ENCODE measurements at regions not wholly inside any gene's neighbourhood (a gene's known extent, or its start where the extent isn't known, plus 50 kb on each side); places are given as distances from the start of the nearest gene placed in this dataset.
"Not testable (repeated sequence)": the region's sequence is repeated elsewhere in the genome, so short reads cannot be mapped to it uniquely, and the experiment has no call there.

DNA sequence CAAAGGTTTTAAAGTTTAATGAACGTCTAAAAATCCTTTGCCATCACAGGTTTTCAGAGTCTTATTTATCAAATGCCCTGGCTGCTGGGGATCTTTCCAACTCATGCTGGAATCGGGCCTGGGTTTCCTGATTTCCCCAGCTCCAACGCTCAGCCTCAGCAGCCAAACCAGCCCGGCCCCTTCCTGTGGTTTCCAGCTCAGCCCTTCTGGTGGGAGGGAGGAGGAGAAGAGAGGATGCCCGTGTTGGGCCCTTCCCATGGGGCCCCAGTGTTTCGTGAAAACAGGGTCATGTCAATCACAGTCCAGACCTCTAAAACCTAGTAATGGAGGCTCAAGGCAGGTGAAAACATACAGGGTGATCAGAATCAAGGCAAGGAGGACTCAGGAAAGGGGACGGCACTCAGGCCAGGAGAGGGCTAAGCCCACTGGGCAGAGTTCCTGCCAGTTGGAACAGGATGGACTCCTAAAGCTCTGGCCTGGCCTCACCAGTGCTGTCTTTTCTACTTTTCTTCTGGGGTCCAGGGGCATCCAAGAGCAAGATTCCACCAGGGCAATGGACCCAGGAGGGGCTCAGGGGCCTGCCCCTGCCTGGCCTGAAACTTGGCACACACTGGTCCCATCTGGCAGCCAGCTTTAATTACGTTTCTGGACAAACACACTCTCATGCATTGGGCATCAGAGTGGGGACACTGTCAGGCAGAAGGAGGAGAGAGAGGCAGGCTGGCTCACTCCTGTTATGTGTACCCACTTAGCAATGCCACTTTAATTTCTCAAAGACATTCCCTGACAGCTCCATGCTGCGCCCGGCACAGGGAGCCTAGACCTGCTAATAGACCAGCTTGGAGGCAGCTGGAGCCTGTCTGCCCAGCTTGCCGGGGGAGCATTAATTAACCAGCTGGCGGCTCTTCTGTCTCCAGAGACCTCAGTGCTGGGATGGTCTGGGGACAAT lies 194.6 kb downstream of the FAM43A start:
- H3K27ac Mint-ChIP-seq = no peak overlapping the region

DNA sequence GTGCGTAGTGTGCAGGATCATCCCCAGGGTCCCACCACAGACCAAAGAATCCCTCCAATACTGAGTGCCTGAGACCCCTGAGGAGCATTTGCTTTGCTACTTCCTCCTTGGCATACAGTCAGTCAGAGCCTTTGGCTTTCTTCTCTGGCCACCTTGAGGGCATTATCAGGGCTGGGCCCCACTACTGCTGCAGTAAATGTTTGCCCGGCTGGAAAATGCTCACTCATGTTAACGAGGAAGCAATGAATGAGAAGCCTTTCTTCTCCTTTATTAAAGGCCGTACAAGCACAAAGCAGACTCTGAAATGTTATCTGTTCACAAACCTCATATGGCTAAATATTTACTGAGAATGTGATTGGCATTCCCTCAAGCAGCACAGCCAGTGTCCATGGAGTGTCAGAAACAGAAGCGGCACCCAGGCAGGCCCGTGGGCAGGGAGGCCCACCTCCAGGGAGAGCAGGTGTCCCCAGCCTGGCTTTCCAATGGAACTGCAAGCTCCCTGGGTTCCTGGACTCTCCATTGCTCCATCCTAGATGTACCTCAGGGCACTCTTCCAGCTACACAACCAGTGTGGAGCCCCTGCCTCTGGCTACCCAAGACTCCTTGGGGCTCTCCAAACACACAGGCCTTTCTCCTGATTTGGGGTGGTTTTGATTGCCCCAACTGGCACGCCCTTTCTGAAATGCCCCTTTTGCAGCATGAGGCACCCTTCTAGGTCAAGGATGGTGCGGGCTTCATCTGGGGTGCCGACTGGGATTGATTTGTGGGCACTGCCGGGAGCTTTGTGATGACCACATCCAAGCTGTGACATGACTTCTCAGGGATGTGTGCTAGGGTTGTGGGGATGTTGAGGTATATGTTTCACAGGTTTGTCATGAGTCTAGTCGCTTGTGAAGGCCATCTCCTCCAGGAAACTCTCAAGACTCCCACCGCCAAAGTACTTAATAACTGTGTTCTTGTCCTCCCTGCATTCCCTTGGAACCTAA lies 195.6 kb downstream of the FAM43A start:
- no peak overlapping the region for H3K4me3 Mint-ChIP-seq
- peaks cover 8% of the 10 kb centered on the region for H3K9me3 Mint-ChIP-seq
- peaks cover 18% of the 10 kb centered on the region for H3K27me3 Mint-ChIP-seq
- peaks cover 9% of the 10 kb centered on the region for H3K36me3 Mint-ChIP-seq (ENCODE audit: low read depth)
- H3K27ac Mint-ChIP-seq = no peak overlapping the region
- H3K4me1 Mint-ChIP-seq (ENCODE audit: low read depth) = peaks cover 15% of the 10 kb centered on the region

More for the DNA sequence above, 194.6 kb downstream of the FAM43A start:
- H3K27me3 Mint-ChIP-seq = peaks cover 18% of the 10 kb centered on the region
- peaks cover 15% of the 10 kb centered on the region for H3K4me1 Mint-ChIP-seq (ENCODE audit: low read depth)
- H3K9me3 Mint-ChIP-seq = peaks cover 8% of the 10 kb centered on the region
- H3K4me3 Mint-ChIP-seq = no peak overlapping the region
- H3K36me3 Mint-ChIP-seq (ENCODE audit: low read depth) = peaks cover 9% of the 10 kb centered on the region

- peaks cover 9% of the 10 kb centered on the region for H3K36me3 Mint-ChIP-seq (ENCODE audit: low read depth)
- H3K4me3 Mint-ChIP-seq = no peak overlapping the region
- no peak overlapping the region for H3K27ac Mint-ChIP-seq
- H3K4me1 Mint-ChIP-seq (ENCODE audit: low read depth) = peaks cover 8% of the 10 kb centered on the region
- H3K27me3 Mint-ChIP-seq = peaks cover 12% of the 10 kb centered on the region
- H3K9me3 Mint-ChIP-seq = peaks cover 17% of the 10 kb centered on the region
These were observed 199.1 kb downstream of the FAM43A start for GRCh38 chr3:194884649-194885315.

DNA sequence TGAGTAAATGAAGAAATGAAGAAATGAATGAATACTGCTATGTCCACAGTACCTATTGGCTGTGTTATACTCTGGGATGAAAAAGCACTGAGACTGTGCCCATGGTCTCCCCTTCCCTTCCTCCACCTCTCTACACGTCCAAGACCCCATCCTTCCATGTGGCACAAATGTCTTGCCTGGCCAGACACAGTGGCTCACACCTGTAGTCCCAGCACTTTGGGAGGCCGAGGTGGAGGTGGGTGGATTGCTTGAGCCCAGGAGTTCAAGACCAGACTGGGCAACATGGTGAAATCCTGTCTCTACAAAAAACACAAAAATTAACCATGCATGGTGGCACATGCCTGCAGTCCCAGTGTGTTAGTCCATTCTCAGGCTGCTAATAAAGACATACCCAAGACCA lies 200.1 kb downstream of the FAM43A start:
- H3K36me3 Mint-ChIP-seq (ENCODE audit: low read depth) = peaks cover 9% of the 10 kb centered on the region
- H3K27me3 Mint-ChIP-seq = peaks cover 12% of the 10 kb centered on the region
- peaks cover 17% of the 10 kb centered on the region for H3K9me3 Mint-ChIP-seq
- H3K4me3 Mint-ChIP-seq = no peak overlapping the region
- no peak overlapping the region for H3K27ac Mint-ChIP-seq
- H3K4me1 Mint-ChIP-seq (ENCODE audit: low read depth) = no peaks in the 10 kb centered on the region

DNA sequence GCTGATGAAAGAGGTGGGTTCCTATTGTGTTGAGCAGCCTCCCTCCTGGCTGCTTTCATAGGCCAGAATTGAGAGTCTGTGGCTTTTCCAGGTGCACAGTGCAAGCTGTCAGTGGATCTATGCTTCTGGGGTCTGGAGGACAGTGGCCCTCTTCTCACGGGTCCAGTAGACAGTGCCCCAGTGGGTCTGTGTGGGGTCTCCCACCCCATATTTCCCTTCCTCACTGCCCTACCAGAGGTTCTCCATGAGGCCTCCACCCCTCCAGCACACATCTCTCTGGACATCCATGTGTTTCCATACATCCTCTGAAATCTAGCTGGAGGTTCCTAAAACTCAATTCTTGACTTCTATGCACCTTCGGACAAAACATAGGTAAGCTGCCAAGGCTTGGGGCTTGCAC lies 201.2 kb downstream of the FAM43A start:
- Mint-ChIP-seq H3K27ac (no peak overlapping the region), H3K4me1 (ENCODE audit: low read depth) (no peaks in the 10 kb centered on the region), H3K4me3 (no peak overlapping the region), H3K36me3 (ENCODE audit: low read depth) (peaks cover 9% of the 10 kb centered on the region), H3K27me3 (peaks cover 12% of the 10 kb centered on the region), H3K9me3 (peaks cover 17% of the 10 kb centered on the region)

GRCh38 chr3:194888062-194888461 lies 202.4 kb downstream of the FAM43A start:
- peaks cover 12% of the 10 kb centered on the region for H3K27me3 Mint-ChIP-seq
- H3K27ac Mint-ChIP-seq; H3K4me1 Mint-ChIP-seq (ENCODE audit: low read depth); H3K4me3 Mint-ChIP-seq; H3K36me3 Mint-ChIP-seq (ENCODE audit: low read depth): not testable (repeated sequence)
- H3K9me3 Mint-ChIP-seq = peaks cover 21% of the 10 kb centered on the region

DNA sequence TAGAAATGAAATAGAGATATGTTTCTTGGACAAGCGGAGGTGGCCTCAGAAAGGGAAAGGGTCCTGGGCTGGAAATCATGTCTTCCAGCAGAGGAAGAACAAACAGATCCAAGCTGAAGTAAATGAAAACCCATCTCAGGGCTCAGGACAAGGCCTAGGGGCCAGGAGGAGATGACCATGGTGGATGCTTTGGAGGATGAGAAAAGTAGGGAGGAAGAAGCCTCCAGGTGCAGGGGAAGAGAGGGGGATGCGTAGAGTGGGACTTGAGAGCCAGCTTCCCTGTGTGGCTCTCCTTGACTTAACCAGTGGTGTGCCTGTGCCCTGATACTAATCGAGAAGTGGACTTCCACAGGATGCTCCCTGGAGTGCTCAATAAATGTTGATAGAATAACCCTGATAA lies 203.2 kb downstream of the FAM43A start:
- H3K4me1 Mint-ChIP-seq (ENCODE audit: low read depth) = peaks cover 13% of the 10 kb centered on the region
- H3K4me3 Mint-ChIP-seq = no peak overlapping the region
- H3K9me3 Mint-ChIP-seq = peaks cover 15% of the 10 kb centered on the region
- H3K27me3 Mint-ChIP-seq = peaks cover 5% of the 10 kb centered on the region
- no peak overlapping the region for H3K27ac Mint-ChIP-seq
- H3K36me3 Mint-ChIP-seq (ENCODE audit: low read depth) = peaks cover 10% of the 10 kb centered on the region

DNA sequence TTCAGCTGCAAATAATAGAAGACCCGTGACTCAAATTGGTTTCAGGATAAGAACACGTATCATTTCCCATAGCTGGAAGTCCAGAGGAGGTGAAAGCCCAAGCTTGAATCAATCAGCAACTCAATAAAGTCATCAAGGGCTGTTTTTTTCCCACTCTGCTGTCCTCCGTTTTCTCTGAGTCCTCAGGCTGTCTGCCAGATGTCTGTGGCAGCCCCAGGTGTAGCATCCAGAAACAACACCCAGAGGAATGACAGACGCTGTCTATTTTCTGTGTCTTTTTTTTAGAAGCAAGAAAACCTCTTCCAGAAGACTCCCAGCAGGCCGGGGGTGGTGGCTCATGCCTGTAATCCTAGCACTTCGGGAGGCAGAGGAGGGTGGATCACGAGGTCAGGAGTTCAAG lies 204.4 kb downstream of the FAM43A start:
- peaks cover 17% of the 10 kb centered on the region for H3K9me3 Mint-ChIP-seq
- no peak overlapping the region for H3K4me3 Mint-ChIP-seq
- H3K27ac Mint-ChIP-seq = no peak overlapping the region
- peaks cover 13% of the 10 kb centered on the region for H3K4me1 Mint-ChIP-seq (ENCODE audit: low read depth)
- peaks cover 4% of the 10 kb centered on the region for H3K36me3 Mint-ChIP-seq (ENCODE audit: low read depth)
- H3K27me3 Mint-ChIP-seq = peaks cover 4% of the 10 kb centered on the region

- peaks cover 18% of the 10 kb centered on the region for H3K27me3 Mint-ChIP-seq
- H3K27ac Mint-ChIP-seq = peak overlapping the region; percentile 71
- H3K4me3 Mint-ChIP-seq = no peak overlapping the region
- peaks cover 13% of the 10 kb centered on the region for H3K4me1 Mint-ChIP-seq (ENCODE audit: low read depth)
- peaks cover 4% of the 10 kb centered on the region for H3K36me3 Mint-ChIP-seq (ENCODE audit: low read depth)
- H3K9me3 Mint-ChIP-seq = peaks cover 17% of the 10 kb centered on the region
These were observed 207.7 kb downstream of the FAM43A start for GRCh38 chr3:194893121-194893987.

- Mint-ChIP-seq H3K4me1 (ENCODE audit: low read depth) (peaks cover 13% of the 10 kb centered on the region), H3K36me3 (ENCODE audit: low read depth) (peaks cover 4% of the 10 kb centered on the region), H3K4me3 (no peak overlapping the region), H3K9me3 (peaks cover 20% of the 10 kb centered on the region), H3K27me3 (peaks cover 29% of the 10 kb centered on the region), H3K27ac (no peak overlapping the region)
These were observed 208.9 kb downstream of the FAM43A start for GRCh38 chr3:194894538-194894937.

GRCh38 chr3:194900854-194901522 lies 215.3 kb downstream of the FAM43A start:
- Mint-ChIP-seq H3K27me3 (peaks cover 66% of the 10 kb centered on the region), H3K27ac (no peak overlapping the region), H3K4me3 (no peak overlapping the region), H3K36me3 (ENCODE audit: low read depth) (no peaks in the 10 kb centered on the region), H3K9me3 (peaks cover 28% of the 10 kb centered on the region), H3K4me1 (ENCODE audit: low read depth) (peaks cover 4% of the 10 kb centered on the region)

DNA sequence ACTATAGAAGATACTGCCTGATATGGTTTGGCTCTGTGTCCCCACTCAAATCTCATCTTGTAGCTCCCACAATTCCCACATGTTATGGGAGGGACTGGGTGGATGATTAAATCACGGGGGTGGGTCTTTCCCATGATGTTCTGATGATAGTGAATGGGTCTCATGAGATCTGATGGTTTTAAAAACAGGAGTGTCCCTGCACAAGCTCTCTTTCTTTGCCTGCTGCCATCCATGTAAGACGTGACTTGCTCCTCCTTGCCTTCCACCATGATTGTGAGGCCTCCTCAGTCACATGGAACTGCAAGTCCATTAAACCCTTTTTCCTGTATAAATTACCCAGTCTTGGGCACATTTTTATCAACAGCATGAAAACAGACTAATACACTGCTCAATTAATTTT lies 217.8 kb downstream of the FAM43A start:
- H3K27me3 Mint-ChIP-seq = peaks cover 51% of the 10 kb centered on the region
- H3K9me3 Mint-ChIP-seq = peaks cover 22% of the 10 kb centered on the region
- H3K27ac Mint-ChIP-seq; H3K36me3 Mint-ChIP-seq (ENCODE audit: low read depth); H3K4me3 Mint-ChIP-seq: not testable (repeated sequence)
- H3K4me1 Mint-ChIP-seq (ENCODE audit: low read depth) = peaks cover 15% of the 10 kb centered on the region

DNA sequence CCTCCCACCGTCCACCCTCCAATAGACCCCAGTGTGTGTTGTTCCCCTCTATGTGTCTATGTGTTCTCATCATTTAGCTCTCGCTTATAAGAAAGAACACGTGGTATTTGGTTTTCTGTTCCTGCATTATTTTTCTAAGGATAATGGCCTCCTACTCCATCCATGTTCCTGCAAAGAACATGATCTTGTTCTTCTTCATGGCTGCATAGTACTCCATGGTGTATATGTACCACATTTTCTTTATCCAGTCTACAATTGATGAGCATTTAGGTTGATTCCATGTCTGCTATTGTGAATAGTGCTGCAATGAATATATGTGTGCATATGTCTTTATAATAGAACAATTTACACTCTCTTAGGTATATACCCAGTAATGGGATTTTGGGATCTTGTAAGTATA lies 219.3 kb downstream of the FAM43A start:
- Mint-ChIP-seq H3K9me3 (peaks cover 16% of the 10 kb centered on the region), H3K4me1 (ENCODE audit: low read depth) (peaks cover 15% of the 10 kb centered on the region), H3K27me3 (peaks cover 35% of the 10 kb centered on the region)
- H3K36me3 Mint-ChIP-seq (ENCODE audit: low read depth); H3K27ac Mint-ChIP-seq; H3K4me3 Mint-ChIP-seq: not testable (repeated sequence)
